Ishikawa (cell line): ENCODE measurements at regions not wholly inside any gene's neighbourhood (a gene's known extent, or its start where the extent isn't known, plus 50 kb on each side); places are given as distances from the start of the nearest gene placed in this dataset.

ENCODE experiments used
- NFIC ChIP-seq: IDR thresholded peaks from 2 replicates; pipeline ENCODE4 v1.6.1; 2012
- TCF12 ChIP-seq: IDR thresholded peaks from 2 replicates; pipeline ENCODE4 v1.6.1; 2012; ENCODE audit warnings: low read depth

DNA sequence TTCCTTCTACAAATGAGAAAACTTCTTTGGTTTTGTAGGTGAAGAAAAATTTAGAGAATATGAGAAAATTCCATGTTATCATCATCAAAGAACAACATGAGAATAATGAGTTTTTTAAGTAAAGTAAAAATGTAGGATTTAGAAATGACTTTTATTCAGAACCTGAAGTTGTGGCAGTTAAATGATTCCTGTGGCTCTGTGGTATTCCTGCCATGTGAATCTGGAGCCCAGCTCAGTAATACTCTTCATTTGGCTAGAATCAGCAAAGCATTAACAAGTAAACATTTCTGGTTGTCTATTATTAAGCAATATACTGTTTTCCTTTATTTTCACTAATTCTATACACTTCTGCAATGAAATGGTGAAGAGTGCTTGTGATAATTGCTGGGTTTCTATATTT, 95.6 kb upstream of the E2F7 start:
- TF ChIP-seq NFIC (no peak), TCF12 (no peak)
